GM21737 (cell line): ENCODE measurements at regions not wholly inside any gene's neighbourhood (a gene's known extent, or its start where the extent isn't known, plus 50 kb on each side); places are given as distances from the start of the nearest gene placed in this dataset.

Experiments used
- ATAC-seq: cut with Tn5 transposase; IDR thresholded peaks from one replicate; pipeline ENCODE4 v1.9.1; 2021; ENCODE audit warnings: mild to moderate bottlenecking, moderate library complexity; ENCODE audit not compliant: unreplicated experiment

DNA sequence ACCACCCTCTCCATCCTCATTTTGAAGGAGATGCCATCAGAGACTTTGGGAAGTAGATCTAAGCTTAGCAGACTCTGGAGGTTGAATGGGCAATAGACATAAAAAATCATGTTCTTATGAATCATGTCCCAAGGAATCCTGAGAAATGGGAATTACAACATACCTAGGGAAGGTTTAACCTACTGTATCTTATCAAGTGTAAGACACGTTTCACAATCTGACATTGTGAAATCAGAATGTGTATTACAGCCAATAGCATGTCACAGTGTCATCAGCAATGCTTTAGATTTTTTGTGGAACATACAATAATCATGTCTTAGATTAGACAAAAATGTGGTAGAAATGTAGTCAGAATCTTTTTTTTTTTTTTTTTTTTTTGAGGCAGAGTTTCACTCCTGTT is 332.4 kb upstream of the TLE3 start:
- ATAC-seq, result no peak

DNA sequence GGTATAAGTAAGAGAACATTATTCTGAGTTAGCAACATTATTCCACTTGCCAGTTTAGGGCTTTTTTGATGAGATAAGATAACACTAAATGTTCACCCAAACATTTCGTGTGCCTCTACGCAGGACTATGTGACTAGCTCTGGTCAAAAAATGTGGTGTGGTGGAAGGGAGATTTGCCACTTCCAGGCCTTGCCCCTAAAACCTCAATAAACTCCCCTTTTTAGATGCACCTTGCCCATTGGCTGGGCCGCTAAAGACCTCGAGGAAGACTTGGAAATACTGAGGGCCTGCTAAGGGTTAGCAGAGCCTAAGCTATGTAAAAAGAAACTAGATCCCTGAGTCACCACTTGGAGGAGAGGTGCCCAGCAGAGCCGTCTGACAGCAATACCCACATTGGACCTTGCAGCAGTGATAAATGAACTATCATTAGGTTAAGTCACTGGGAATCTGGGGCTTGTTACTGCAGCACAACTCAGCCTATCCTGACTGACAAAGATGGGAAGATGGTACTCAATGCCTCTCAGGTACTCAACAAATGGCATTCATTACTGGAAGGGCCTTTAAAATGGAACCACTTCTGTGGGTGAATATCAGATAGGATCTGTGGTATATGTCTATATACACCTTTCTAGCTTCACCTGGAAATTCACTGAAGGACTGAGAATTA is 331.5 kb upstream of the TLE3 start:
- no peak for ATAC-seq

DNA sequence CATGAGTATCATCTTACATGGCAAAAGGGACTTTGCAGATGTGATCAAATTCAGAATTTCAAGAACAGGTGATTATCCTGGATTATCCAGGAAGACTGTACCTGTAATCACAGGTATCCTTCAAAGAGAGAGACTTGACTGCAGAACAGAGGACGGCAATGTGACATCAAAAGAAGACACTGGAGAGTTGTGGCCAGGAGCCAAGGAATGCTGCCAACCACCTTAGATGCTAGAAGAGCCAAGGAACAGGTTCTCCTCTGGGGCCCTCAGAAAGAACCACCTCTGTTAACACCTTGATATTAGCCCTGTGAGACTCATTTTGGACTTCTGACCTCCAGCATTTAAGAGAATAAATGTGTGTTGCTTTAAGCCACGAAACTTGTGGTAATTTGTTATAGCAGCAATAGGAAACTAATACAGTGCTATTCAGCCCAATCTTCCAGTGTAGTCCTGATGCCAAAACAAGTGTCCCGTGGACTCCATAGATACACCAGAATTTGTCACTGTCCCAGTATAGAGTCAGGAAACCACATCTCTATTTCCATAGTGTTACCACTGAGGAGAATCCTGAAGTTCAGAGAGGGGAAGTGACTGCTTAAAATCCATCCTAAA is 330.6 kb upstream of the TLE3 start:
- ATAC-seq, result no peak

GRCh38 chr15:70427167-70428120 is 329.7 kb upstream of the TLE3 start:
- no peak for ATAC-seq

- ATAC-seq, result no peak
Observed at GRCh38 chr15:70426096-70426821, 328.5 kb upstream of the TLE3 start.

- no peak for ATAC-seq
Observed at GRCh38 chr15:70424937-70425411, 327.3 kb upstream of the TLE3 start.

- ATAC-seq, result no peak
Observed at GRCh38 chr15:70423267-70423666, 325.6 kb upstream of the TLE3 start.

- ATAC-seq, result no peak
Observed at GRCh38 chr15:70422342-70422741, 324.6 kb upstream of the TLE3 start.

DNA sequence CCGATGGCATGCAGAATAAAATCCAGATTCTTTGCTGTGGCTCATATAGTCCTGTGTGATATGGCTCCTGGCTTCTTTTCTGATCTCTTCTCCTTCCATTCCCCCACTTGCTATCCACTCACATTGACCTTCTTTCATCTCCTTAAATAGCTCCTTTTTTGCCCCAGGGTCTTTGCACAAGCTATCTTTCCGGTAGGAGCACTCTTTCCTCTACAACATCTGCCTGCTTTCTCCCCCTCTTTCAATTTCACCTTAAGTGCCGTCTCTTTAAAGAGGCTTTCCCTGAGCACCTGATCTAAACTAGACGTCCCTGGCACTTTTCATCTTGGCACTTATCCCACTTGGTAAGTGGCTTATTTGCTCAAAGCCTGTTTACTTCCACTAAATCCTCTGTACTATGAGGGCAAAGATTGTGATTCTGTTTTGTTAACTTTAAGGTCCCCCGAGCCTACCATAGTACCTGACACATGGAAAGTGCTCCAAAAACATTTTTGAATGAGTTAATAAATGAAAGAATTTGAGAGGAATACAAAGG is 323.3 kb upstream of the TLE3 start:
- ATAC-seq, result no peak

DNA sequence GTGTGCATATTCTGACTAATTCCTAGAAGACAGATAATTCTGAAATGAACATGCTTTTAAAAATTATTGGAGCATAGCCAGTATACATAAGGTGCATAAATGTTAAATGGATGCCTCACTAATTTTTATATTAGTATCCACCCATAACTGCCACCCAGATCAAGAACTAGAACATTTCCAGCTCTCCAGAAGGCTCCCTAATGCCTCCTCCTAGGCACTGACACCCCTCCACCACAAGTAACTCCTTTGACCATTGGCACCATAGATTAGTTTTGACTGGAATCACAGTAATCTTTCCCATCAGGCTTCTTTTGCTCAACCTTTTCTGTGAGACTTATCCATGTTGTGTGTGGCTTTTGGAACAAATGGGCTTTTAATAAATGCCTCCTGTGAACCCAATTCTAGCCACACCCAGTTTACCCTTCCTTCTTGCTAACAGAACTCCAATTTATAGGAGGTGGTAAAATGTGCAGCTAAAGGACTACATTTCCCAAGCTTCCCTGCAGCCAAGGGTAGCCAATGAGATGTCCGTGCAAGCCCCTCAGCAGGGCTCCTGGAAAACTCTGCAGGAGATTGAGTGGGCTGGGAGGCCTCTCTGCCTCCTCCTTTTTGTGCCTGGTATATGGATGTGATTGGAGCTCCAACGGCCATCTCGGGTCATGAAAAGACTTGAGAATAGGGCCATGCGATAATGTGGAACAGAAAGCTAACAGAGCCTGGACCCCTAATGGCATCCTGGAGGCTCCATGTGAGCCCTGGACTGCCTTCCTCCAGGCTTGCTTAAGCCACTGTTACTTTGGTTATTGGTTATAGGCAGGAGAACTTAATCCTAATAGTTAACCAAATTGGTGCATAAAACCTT is 322.6 kb upstream of the TLE3 start:
- no peak for ATAC-seq

DNA sequence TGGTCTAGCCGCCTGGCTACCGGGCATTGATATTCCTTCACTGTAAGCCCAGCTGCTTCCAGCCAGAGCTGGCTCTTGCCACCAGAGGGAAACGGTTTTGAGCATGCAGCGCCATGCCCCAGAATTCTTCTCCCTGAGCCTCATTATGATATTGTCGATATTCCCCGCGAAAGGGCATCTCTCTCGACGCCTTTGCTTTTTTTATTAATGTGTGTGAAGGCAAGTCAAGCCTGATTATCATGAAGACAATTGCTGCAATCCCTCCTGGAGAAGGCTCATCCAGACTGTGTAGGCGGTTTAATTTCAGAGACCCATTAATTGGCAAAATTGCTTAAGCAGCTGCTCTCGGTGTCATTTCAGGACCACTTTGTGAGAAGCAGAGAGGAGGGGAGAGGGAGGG is 321.2 kb upstream of the TLE3 start:
- no peak for ATAC-seq

DNA sequence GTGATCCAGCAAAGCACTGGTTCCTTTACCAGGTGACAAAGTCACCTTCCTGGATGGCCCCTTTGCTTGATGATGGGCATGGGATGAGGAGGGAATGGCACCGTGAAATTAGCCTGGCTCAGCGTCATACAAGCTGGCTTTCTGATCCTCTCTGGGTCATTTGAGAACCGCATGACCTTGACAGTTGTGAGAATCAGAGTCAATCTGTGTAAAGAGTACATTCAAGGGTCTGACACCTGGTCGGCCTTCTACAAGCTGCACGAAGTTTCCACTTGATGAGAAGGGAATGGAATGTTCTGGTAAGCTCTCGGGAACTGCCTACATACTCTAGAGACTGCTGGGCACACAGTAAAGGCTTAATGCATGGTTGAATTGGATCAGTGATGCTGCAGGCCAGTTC is 319.8 kb upstream of the TLE3 start:
- no peak for ATAC-seq

DNA sequence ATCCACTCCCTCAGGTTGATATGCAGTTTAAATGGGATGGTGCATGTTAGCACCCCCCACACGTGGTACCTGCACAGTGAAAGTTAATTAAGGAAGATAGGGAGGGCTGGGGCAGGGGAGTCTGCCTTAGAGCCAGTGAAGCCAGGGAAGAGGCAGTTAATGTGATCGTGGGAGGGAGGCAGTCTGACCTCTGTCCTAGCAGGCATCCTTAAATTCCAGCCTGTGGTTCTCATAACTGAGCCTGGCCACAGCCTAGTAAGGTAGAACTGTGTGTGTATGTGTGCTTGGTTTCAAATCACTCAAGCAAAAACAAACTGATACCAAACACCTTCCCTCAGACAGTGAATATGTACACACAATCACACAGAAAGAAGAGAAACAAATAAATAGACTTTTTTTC is 319.1 kb upstream of the TLE3 start:
- ATAC-seq, result no peak

DNA sequence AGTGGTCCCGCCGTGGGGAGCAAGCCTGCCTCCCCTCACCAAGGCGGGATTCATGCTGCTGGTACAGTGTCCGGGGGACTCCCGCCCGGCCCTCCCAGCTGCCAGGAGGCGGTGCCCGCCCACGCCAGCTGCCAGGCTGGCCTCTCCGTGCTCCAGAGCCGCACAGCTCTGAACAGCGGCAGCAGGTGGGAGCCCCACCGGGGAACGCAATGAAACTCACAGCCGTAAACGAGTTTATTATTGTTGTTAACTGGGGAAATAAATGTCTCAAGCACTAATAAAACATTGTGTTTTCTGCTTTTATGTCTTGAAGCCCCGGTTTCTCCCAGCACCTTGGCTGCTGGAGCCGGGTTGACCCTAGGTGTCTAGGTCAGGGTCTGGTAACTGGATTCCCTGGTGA is 317.7 kb upstream of the TLE3 start:
- no peak for ATAC-seq

DNA sequence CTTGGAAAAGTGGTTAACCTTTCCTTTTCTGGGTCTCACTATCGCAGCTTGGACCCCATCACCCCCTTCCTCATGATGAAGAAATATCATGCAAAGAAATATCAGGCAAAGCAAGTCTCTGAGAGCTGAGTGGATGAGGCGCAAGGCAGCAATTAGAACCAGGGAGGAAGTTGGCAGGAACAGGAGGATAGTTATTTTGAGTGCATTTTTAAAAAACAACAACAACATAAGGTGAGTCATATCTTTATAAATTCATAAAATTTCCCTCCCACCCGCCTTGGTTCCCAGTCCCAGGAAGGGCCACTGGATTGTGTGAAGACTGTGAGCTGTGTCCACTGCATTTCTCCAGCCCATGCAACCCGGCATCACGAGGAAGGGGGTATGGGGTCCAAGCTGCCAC is 316.9 kb upstream of the TLE3 start:
- ATAC-seq, result no peak

GRCh38 chr15:70412794-70413193 is 315.1 kb upstream of the TLE3 start:
- ATAC-seq, result no peak

- ATAC-seq, result no peak
Observed at GRCh38 chr15:70411143-70411863, 313.6 kb upstream of the TLE3 start.

DNA sequence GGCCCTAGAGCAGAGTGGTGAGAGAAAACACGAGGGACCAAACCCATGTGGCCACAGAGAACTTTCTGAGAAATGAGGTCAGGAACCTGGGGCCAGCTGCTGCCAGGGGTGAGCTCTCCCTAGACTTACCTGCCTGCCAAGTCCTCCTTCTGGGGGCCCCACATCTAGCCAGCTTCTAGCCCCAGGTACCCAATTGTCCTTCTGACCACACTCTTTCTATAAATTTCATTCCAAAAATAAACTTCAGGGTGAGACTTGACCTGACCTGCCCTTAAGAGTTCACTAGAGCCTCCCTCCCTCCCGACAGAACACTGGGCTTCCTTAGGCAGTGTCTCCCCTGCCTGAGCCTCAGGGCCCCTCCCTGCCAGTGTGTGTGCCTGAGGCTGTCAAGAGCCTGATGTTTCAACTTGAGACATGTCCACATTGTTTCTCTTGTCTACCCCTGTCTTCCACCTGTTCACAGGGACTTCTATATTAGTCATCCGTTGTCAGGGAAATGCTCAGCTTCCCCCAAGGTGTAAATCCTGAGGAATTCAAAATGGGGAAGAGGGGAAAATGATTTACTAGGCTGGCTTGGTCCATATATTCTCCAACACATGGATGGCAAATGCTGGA is 312.8 kb upstream of the TLE3 start:
- no peak for ATAC-seq

DNA sequence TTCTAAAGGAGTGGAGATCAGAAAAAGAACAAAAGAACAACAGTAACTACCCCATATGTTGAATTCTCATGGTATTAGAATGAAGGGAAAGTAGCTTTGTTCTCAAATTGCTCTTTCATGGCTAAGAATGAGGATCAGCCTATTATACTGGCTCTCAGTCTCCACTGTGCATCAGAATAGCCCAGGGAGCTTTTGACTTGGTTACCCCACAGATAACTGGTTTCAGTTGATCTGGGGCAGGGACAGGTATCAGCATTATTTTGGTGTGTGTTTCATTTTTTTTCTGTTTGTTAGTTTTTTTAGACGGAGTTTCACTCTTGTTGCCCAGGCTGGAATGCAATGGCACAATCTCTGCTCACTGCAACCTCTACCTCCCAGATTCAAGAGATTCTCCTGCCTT is 311.7 kb upstream of the TLE3 start:
- no peak for ATAC-seq
